GM23338 (cell line): ENCODE measurements at regions not wholly inside any gene's neighbourhood (a gene's known extent, or its start where the extent isn't known, plus 50 kb on each side); places are given as distances from the start of the nearest gene placed in this dataset.

Source experiments
- ATAC-seq: fragments of 200-7000 bp; cut with Tn5 transposase; 3 replicates; pipeline ENCODE4 v1.9.1; 2020
- DNase-seq: peaks from one replicate; pipeline ENCODE4 v3.0.0-alpha.2; 2015; ENCODE audit warnings: low spot score
- H2AFZ ChIP-seq: fragments of 200-600 bp; sonication (generic); 2 replicates; pipeline ENCODE4 v1.8.0; 2016; ENCODE audit warnings: antibody characterized with exemption, mild to moderate bottlenecking, moderate library complexity
- H3F3A ChIP-seq: fragments of 200-600 bp; sonication (generic); replicated peaks from 2 replicates; pipeline ENCODE4 v1.8.0; 2017; ENCODE audit warnings: antibody characterized with exemption, mixed run types, low read depth
- H3K27ac ChIP-seq: fragments of 200-600 bp; sonication (generic); 2 replicates; pipeline ENCODE4 v1.6.1; 2016; ENCODE audit warnings: low read depth
- H3K27me3 ChIP-seq: fragments of 200-600 bp; sonication (generic); 2 replicates; pipeline ENCODE4 v1.8.0; 2016; ENCODE audit warnings: mild to moderate bottlenecking, mixed run types, moderate library complexity; ENCODE audit not compliant: insufficient read depth
- H3K36me3 ChIP-seq: fragments of 200-600 bp; sonication (generic); 2 replicates; pipeline ENCODE4 v1.8.0; 2016; ENCODE audit warnings: mild to moderate bottlenecking; ENCODE audit not compliant: insufficient read depth
- H3K4me1 ChIP-seq: fragments of 200-600 bp; sonication (generic); 2 replicates; pipeline ENCODE4 v1.8.0; 2016; ENCODE audit warnings: mild to moderate bottlenecking, moderate library complexity; ENCODE audit not compliant: insufficient read depth
- H3K4me2 ChIP-seq: fragments of 200-600 bp; sonication (generic); 2 replicates; pipeline ENCODE4 v1.7.1; 2017; ENCODE audit warnings: mixed run types
- H3K4me3 ChIP-seq: fragments of 200-600 bp; sonication (generic); 2 replicates; pipeline ENCODE4 v1.6.1; 2016; ENCODE audit warnings: mixed run types
- H3K79me2 ChIP-seq: fragments of 200-600 bp; sonication (generic); replicated peaks from 2 replicates; pipeline ENCODE4 v1.8.0; 2017; ENCODE audit warnings: mild to moderate bottlenecking; ENCODE audit not compliant: insufficient read depth
- H3K9me2 ChIP-seq: fragments of 200-600 bp; sonication (generic); 2 replicates; pipeline ENCODE4 v1.8.0; 2017; ENCODE audit not compliant: insufficient read depth
- H4K20me1 ChIP-seq: fragments of 200-600 bp; sonication (generic); replicated peaks from 2 replicates; pipeline ENCODE4 v1.8.0; 2017; ENCODE audit warnings: mild to moderate bottlenecking; ENCODE audit not compliant: insufficient read depth
- H3K27ac Mint-ChIP-seq: 2 replicates; pipeline ENCODE4 v1.8.0; 2020; ENCODE audit warnings: inconsistent platforms, mild to moderate bottlenecking, moderate library complexity, mixed read lengths
- H3K27me3 Mint-ChIP-seq: 3 replicates; pipeline ENCODE4 v1.8.0; 2022; ENCODE audit warnings: low read depth, mild to moderate bottlenecking, moderate library complexity, mixed read lengths, inconsistent platforms; ENCODE audit not compliant: insufficient read depth, poor library complexity
- H3K36me3 Mint-ChIP-seq: 3 replicates; pipeline ENCODE4 v1.8.0; 2021; ENCODE audit warnings: low read depth, mild to moderate bottlenecking, inconsistent platforms, moderate library complexity, mixed read lengths
- H3K4me1 Mint-ChIP-seq: 3 replicates; pipeline ENCODE4 v1.8.0; 2020; ENCODE audit warnings: mild to moderate bottlenecking, inconsistent platforms, mixed read lengths
- H3K4me3 Mint-ChIP-seq: 3 replicates; pipeline ENCODE4 v1.8.0; 2021; ENCODE audit warnings: moderate library complexity, mild to moderate bottlenecking, inconsistent platforms, mixed read lengths
- H3K9me3 Mint-ChIP-seq: 3 replicates; pipeline ENCODE4 v1.8.0; 2020; ENCODE audit warnings: moderate library complexity, mild to moderate bottlenecking, inconsistent platforms, mixed read lengths
- CREB1 ChIP-seq: fragments of 250-450 bp; sonication (Bioruptor Pico); IDR thresholded peaks from 2 replicates; pipeline ENCODE4 v1.5.0; 2020; ENCODE audit warnings: low read depth, mild to moderate bottlenecking, moderate library complexity
- CTCF ChIP-seq, 2 experiments: fragments of 200-600 bp in 1 of 2; sonication (generic) in 1 of 2; conservative IDR thresholded peaks; 2 replicates each; pipeline versions ENCODE4 v1.5.1 to v1.6.1; 2016 to 2017; ENCODE audit warnings: antibody characterized with exemption in 2 of 2, low read depth in 2 of 2, mild to moderate bottlenecking in 2 of 2, moderate library complexity in 1 of 2
- EZH2 ChIP-seq: fragments of 200-600 bp; sonication (generic); IDR thresholded peaks from one replicate; pipeline ENCODE4 v1.8.0; 2017; ENCODE audit warnings: antibody characterized with exemption, mild to moderate bottlenecking, low read depth; ENCODE audit not compliant: unreplicated experiment
- NANOG ChIP-seq: IDR thresholded peaks from 2 replicates; pipeline ENCODE4 v1.6.1; 2016; ENCODE audit warnings: antibody characterized with exemption, borderline replicate concordance
- POLR2AphosphoS5 ChIP-seq: IDR thresholded peaks from 2 replicates; pipeline ENCODE4 v1.6.1; 2016; ENCODE audit warnings: antibody characterized with exemption, low read depth
- TF ChIP-seq, protein P1 (sequence below): fragments of 250-450 bp; sonication (Bioruptor Pico); IDR thresholded peaks from 2 replicates; pipeline ENCODE4 v1.5.0; 2020; ENCODE audit warnings: mild to moderate bottlenecking, moderate library complexity

DNA sequence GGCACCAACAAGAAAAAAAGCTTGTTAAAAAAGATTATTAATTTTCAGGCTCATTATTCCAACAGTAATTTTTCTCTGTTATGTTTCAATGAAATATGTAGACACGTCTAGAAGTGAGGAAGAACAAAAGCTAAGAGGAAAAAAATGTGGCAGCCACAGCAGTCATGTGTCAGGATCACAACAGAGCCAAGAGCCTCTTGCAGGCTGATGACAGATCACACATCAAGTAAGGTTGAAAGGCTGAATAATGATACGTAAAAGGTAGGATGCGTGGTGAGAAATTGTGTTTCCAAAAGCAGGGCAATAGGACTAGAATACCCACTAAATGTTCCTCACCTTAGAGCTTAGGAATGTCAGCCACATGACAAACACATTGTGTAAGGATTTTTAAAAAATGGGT lies 124.8 kb downstream of the HTR1A start:
- Histone ChIP-seq H3K4me2 (no peak overlapping the region), H3K9me2 (peaks cover 2% of the 10 kb centered on the region; the same call in 1 of the 2 replicates), H3K4me3 (no peak overlapping the region), H3F3A (no peaks in the 10 kb centered on the region), H2AFZ (no peak overlapping the region), H3K4me1 (no peaks in the 10 kb centered on the region), H3K36me3 (no peaks in the 10 kb centered on the region), H3K27ac (no peak overlapping the region), H4K20me1 (no peaks in the 10 kb centered on the region), H3K79me2 (no peaks in the 10 kb centered on the region), H3K27me3 (no peaks in the 10 kb centered on the region)
- Mint-ChIP-seq H3K27ac (no peak overlapping the region), H3K9me3 (no peaks in the 10 kb centered on the region), H3K4me3 (no peak overlapping the region), H3K36me3 (no peaks in the 10 kb centered on the region), H3K27me3 (no peaks in the 10 kb centered on the region), H3K4me1 (no peaks in the 10 kb centered on the region)
- no peak for ATAC-seq
- TF ChIP-seq POLR2AphosphoS5 (no peak), EZH2 (no peak), CTCF (conservative IDR thresholded peaks at IDR 0.05; ENCODE audit: low read depth in 2 of 2) (no peak), NANOG (no peak), CREB1 (CRISPR knock-in tag) (no peak)
- TF ChIP-seq, protein P1, sequence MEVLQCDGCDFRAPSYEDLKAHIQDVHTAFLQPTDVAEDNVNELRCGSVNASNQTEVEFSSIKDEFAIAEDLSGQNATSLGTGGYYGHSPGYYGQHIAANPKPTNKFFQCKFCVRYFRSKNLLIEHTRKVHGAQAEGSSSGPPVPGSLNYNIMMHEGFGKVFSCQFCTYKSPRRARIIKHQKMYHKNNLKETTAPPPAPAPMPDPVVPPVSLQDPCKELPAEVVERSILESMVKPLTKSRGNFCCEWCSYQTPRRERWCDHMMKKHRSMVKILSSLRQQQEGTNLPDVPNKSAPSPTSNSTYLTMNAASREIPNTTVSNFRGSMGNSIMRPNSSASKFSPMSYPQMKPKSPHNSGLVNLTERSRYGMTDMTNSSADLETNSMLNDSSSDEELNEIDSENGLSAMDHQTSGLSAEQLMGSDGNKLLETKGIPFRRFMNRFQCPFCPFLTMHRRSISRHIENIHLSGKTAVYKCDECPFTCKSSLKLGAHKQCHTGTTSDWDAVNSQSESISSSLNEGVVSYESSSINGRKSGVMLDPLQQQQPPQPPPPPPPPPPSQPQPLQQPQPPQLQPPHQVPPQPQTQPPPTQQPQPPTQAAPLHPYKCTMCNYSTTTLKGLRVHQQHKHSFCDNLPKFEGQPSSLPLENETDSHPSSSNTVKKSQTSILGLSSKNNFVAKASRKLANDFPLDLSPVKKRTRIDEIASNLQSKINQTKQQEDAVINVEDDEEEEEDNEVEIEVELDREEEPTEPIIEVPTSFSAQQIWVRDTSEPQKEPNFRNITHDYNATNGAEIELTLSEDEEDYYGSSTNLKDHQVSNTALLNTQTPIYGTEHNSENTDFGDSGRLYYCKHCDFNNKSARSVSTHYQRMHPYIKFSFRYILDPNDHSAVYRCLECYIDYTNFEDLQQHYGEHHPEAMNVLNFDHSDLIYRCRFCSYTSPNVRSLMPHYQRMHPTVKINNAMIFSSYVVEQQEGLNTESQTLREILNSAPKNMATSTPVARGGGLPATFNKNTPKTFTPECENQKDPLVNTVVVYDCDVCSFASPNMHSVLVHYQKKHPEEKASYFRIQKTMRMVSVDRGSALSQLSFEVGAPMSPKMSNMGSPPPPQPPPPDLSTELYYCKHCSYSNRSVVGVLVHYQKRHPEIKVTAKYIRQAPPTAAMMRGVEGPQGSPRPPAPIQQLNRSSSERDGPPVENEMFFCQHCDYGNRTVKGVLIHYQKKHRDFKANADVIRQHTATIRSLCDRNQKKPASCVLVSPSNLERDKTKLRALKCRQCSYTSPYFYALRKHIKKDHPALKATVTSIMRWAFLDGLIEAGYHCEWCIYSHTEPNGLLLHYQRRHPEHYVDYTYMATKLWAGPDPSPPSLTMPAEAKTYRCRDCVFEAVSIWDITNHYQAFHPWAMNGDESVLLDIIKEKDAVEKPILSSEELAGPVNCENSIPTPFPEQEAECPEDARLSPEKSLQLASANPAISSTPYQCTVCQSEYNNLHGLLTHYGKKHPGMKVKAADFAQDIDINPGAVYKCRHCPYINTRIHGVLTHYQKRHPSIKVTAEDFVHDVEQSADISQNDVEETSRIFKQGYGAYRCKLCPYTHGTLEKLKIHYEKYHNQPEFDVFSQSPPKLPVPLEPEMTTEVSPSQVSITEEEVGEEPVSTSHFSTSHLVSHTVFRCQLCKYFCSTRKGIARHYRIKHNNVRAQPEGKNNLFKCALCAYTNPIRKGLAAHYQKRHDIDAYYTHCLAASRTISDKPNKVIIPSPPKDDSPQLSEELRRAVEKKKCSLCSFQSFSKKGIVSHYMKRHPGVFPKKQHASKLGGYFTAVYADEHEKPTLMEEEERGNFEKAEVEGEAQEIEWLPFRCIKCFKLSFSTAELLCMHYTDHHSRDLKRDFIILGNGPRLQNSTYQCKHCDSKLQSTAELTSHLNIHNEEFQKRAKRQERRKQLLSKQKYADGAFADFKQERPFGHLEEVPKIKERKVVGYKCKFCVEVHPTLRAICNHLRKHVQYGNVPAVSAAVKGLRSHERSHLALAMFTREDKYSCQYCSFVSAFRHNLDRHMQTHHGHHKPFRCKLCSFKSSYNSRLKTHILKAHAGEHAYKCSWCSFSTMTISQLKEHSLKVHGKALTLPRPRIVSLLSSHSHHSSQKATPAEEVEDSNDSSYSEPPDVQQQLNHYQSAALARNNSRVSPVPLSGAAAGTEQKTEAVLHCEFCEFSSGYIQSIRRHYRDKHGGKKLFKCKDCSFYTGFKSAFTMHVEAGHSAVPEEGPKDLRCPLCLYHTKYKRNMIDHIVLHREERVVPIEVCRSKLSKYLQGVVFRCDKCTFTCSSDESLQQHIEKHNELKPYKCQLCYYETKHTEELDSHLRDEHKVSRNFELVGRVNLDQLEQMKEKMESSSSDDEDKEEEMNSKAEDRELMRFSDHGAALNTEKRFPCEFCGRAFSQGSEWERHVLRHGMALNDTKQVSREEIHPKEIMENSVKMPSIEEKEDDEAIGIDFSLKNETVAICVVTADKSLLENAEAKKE (CRISPR knock-in tag): no peak
- DNase-seq: no peak
